Activated T-cell treated with anti-CD3 and anti-CD28 coated beads, Interleukin-2, amount 50 U/mL, for 48 hours (primary cell): ENCODE measurements at regions not wholly inside any gene's neighbourhood (a gene's known extent, or its start where the extent isn't known, plus 50 kb on each side); places are given as distances from the start of the nearest gene placed in this dataset.
"Not testable (repeated sequence)": the region's sequence is repeated elsewhere in the genome, so short reads cannot be mapped to it uniquely, and the experiment has no call there.

Source experiments
- DNase-seq, 2 experiments: peaks; one replicate each; pipeline ENCODE4 v3.0.0-alpha.2; 2020

DNA sequence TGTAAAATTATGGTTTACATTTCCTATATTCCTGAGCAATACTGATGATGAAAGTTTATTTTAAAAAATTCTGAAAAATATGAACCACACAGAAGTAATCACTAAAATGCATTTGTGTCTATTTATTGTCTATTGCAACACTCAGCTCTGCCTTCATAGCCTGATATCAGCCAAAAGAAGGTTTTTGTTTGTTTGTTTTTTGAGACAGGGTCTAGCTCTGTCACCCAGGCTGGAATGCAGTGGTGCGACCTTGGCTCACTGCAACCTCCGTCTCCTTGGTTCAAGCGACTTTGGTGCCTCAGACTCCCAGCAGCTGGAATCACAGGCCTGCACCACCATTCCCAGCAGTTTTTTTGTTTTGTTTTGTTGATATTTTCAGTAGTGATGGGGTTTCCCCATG lies 1560.2 kb downstream of the SI start:
- no peak for DNase-seq

DNA sequence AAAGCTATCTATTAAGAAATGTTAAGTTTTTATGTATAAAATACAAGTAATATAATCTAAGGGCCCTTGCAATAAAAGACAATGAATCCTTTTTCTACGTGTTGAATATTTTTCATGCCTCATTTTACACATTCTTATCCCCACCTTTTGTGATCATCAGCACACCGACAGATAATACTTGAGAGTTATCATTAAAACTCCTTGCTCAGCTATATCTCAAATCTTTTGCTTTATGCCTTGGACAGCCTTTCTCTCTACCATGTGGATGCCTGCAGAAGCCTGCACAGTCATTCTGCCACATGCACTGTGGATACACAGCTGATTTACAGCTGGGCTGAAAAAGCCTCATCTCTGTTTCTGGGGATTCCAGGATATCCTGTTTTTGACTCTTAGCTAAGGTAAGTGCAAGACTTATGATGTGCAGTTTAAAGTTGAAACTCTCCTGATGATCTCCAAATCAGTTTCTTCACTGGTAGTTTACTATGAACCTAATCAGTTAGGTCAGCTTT lies 1565.1 kb downstream of the SI start:
- DNase-seq: no peak

DNA sequence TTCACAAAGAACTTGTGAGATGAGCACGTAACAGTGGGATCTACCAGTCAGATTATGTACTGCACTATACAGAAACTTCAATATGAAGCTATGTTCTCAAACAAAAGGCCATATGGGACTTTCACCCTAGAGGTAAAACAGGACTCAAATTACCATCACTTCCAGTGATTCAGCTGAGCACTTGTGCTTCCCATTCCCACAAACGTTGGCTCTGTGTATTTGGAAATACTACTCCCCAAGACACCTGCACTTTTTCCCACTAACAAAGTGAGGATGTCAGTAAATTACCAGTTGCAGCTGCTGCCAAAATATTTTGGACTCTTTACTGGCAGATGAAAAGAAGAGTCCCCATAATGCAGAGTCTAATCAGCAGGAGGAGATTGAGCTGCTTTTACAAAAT lies 1570.1 kb downstream of the SI start:
- DNase-seq: no peak

DNA sequence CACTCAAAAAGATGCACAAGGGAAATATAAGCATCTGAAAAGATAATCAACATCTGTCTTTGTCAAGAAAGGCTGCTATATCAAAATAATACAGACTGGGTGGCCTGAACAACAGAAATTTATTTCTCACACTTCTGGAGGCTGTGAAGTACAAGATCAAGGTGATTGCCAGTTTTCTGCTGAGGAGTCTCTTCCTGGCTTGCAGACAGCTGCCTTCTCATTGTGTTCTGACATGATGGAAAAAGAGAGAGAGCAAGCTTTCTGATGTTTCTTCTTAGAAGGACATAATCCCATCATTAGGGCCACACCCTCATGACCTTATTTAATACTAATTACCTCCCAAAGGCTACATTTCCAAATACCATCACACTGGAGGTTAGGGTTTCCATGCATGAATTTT lies 1573.3 kb downstream of the SI start:
- DNase-seq: no peak

DNA sequence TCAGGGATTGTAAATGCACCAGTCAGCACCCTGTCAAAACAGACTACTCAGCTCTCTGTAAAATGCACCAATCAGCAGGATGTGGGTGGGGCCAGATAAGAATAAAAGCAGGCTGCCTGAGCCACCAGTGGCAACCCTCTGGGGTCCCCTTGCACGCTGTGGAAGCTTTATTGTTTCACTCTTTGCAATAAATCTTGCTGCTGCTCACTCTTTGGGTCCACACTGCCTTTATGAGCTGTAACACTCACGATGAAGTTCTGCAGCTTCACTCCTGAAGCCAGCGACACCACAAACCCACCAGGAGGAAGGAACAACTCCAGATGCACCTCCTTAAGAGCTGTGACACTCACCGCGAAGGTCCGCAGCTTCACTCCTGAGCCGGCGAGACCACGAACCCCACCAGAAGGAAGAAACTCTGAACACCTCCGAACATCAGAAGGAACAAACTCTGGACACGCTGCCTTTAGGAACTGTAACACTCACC lies 1578.5 kb downstream of the SI start:
- not testable (repeated sequence) for DNase-seq

DNA sequence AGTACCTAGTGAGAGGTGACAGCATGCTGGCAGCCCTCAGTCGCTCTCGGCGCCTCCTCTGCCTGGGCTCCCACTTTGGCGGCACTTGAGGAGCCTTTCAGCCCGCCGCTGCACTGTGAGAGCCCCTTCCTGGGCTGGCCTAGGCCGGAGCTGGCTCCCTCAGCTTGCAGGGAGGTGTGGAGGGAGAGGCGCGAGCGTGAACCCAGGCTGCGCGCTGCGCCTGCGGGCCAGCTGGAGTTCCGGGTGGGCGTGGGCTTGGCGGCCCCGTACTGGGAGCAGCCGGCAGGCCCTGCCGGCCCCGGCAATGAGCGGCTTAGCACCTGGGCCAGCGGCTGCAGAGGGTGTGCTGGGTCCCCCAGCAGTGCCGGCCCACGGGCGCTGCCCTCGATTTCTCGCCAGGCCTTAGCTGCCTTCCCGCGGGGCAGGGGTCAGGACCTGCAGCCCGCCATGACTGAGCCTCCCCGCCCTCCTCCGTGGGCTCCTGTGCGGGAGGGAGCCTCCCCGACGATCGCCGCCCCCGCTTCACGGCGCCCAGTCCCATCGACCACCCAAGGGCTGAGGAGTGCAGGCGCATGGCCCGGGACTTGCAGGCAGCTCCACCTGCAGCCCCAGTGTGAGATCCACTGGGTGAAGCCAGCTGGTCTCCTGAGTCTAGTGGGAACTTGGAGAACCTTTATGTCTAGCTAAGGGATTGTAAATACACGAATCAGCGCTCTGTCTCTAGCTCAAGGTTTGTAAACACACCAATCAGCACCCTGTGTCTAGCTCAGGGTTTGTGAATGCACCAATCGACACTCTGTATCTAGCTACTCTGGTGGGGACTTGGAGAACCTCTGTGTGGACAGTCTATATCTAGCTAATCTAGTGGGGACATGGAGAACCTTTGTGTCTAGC lies 1579.2 kb downstream of the SI start:
- DNase-seq: not testable (repeated sequence)

DNA sequence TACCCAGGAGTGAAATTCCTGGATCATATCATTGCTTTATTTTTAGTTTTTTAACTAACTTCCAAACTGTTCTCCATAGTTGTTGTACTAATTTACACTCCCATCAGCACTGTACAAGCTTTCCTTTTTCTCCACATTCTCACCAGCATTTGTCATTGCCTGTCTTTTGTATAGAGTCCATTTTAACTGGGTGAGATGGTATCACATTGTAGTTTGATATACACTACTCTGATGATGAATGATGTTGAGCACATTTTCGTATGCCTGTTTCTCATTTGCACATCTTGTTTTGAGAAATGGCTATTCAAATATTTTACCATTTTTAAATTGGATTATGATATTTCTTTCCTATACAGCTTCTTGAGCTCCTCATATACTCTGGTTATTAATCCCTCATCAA lies 1586.6 kb downstream of the SI start:
- DNase-seq: no peak

DNA sequence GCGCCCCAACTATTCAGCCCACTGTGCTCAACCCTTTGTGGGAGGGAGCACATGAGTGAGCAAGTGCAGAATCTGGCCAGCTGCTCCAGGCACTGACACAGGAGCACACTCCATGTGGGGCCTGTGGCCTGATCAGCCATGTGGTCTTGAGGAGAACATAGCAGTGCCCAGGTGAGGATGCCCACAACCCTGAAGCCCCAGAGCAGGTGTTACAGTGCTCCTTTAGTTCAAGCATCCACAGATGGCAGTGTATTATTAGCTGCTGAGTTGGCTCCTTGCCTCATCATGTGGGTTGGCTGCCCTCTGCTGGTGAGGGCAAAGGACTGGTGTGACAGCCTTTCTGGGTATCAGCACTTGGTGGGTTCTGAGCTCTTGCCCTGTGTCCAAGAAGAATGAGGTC lies 1588.2 kb downstream of the SI start:
- peak; percentile 34 to 35 for DNase-seq

DNA sequence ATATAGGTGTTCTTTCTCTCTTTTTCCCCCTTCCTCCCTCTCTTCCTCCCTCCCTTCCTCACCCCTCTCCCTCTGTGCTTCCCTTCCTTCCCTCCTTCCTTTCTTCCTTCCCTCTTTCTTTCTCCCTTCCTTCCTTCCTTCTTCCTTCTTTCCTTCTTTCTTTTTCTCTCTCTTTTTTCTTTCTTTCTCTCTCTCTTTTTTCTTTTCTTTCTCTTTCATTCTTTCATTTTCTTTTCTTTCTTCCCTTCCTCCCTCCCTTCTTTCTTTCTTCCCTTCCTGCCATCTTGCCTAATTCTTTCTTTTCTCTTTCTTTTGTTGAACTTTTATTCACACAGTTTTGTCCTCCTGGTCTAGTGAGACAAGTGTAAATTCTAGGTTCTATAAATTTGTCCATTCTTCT lies 1595.6 kb downstream of the SI start:
- DNase-seq: no peak

DNA sequence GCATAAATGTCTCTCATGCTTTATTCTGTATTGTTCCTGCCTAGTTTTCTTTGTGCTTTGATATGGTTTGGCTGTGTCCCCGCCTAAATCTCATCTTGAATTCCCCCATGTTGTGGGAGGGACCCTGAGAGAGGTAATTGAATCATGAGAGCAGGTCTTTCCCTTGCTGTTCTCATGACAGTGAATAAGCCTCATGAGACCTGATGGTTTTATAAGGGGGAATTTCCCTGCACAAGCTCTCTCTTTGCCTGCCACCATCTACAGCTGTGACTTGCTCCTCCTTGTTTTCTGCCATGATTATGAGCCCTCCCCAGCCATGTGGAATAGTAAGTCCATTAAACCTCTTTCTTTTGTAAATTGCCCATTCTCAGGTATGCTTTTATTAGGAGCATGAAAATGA lies 1596.6 kb downstream of the SI start:
- DNase-seq: no peak

DNA sequence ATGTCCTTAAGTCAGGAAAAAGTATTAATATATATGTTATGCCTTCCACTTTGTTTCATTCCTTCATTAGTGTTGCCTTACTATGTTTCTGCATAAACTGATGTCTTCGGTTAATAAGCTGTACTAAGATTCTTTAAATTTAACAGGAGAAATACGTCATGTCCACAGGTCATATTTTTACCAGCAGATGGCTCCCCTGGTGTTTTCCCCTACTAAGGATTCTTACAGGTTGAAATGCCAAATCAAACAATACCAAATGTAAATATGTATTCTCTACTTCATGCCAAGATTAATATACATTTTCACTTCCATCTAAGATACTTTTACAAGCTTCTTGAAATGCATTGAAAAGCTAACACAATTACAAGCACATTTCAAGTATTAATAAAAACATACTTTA lies 1602.1 kb downstream of the SI start:
- DNase-seq: no peak

DNA sequence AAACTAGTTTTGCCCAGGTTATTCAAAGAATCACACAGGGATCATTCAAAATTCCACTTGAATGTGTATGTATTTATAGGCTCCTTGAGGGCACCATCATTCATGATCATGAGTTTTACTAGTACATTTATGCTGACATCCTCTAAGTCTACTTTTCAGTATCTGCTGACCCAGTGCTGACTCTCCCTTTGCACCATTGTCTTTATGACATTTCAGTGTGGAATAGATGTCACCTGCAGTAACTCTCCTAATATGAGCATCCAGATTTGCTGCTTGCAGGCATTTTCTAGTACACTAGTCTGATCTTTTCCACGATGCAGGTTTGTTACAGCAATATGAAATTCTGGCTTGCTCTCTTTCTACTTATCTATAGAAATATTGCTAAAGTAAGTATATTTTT lies 1603.5 kb downstream of the SI start:
- no peak for DNase-seq

DNA sequence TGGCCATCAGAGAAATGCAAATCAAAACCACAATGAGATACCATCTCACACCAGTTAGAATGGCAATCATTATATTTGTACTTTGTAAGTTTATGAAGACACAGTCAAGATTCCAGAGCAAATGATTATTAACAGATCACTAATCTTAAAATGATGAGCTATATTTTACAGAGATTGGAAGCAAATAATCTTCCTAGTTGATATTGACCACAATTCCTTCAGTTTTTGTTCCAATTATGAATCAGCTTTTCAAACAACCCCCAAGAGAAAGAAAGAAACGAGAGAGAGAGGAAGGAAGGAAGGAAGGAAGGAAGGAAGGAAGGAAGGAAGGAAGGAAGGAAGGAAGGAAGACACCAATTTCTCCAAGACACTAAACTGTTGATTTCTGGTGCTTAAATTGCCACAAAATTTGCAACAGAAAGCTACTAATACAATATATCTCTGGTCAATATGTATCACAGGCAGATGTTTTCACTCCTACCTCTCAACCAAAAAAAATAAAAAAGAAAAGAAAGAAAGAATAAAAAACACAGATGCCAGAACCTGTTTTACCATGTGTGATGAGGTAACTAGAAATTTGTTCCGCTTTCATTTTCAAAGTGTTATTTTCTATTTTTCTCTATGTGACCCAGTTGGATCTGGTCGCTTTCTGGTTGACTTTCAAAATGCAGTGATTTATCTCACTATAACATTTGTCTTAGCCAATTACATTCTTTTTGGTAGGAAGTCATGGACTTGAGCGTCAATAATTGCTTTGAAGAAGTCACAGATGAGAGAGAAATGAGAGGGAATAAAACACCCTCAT lies 1609.6 kb downstream of the SI start:
- no peak for DNase-seq

DNA sequence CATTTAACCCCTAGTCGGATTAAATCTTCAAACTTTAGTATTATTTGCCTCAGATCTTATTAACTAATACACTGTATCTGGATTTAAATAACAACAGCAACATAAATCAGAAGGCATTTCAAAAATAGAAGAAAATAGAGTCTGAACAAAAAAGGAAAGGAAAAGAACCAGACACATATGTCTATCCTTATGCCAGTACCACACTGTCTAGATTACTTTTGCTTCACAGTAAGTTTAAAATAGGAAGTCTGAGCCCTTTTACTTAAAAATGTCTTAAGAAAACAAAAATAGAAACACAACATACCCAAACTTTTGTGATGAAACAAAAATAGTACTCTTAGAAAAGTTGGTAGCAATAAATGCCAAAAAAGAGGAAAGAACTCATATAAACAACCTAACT lies 1615.8 kb downstream of the SI start:
- DNase-seq: no peak

DNA sequence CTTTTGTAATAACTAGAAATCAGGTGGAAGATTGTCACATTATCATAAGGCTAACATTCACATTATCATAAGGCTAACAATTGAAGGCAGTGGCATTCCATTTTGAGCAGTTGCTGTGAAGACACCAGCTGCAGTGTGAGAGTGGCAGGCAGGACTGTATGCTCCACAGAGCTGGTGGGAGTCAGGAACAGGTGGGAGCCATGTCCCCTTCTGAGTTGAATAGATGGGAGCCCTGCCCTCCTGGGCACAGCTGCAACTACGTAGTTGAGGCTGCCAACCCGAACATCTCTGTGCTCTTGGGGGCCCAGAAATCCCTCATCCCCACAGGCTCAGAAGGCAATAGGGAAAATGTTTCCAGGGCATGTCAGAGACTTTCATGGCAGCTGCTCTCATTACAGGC lies 1627.6 kb downstream of the SI start:
- DNase-seq: no peak

DNA sequence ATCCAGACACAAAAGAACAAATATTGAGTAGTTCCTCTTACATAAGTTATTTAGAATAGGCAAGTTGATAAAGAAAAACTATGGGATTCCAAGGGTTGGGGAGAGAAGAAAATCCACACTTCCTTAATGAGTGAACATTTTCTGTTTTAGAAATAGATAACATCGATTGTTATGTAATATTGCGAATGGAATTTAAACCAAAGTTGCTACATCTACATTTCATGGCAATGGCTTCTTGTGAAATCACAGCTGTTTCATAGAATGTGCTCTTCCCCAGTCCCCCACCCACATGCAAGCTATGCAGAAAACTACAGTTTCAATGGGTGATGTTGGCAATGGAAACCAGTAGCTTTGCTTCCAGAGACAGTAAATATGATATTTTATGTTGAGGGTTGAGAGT lies 1639.5 kb downstream of the SI start:
- no peak for DNase-seq

DNA sequence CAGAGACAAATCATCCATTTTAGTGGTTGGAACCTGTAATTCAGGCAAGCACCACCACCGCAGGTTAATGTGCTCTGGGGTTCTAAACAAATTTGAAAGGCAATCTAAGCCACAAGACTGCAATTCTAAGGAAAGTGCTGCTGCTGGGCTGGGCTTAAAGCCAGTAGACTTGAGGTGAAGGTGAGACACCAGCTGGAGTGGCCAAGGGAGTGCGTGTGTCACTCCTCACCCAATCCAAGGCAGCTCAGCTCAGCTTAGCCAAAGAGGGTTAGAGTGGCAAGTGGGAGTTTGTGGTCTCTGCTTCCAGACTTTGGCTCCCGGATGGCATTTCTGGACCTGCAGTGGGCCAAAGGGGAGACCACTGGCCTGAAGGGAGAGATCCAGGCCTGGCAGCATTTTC lies 1655.6 kb downstream of the SI start:
- no peak for DNase-seq

DNA sequence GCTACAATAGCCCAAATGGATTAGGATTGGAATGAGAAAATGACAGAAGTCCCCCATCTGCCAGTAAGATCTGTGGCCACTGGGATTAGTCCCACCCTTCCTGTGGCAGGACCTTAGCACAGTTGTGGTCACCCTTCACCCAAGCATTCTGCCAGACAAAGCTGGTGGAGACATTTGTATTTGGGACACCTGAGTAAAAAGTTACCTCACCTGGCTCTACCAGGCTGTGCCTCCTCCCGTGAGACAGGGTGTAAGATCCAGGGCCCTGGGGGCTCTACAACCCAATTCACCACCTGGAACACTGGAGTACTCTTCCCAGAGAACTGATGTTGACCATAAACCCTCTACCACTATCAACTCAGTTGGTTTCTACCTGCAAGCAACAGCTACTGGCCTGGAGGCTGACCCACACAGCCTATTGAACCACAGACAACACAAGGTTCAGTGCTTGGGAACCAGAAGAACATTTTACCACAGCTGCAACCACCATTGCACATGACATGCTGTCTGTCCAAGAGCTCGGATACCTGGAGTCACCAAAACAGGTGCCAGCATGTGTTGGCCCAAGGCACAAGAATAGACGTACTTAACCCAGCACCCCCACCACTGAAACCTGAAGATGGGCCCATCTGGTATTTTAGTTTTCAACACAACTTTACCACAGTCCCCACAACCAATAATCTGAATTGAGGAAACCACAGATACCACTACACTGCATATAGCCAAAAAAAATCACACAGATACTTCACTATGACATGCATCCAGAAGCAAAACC lies 1686.7 kb downstream of the SI start:
- DNase-seq: no peak

DNA sequence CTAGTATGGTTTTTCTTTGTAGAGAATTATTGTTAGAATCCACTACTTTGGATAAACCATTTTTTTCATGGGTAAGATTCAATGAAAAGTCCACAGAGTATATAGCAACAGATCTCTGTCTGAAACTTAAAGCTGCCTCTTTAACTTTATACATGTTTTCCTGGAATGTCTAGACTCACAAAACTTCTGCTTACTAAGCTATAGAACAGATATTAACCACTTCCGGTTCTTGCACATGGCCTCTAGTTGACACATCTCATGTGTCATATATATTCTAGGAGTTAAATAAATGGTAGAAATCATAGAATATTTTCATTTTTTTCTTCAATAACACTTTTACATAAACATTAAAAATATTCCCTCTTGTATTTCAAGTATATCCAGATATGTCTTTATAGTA lies 1693.9 kb downstream of the SI start:
- no peak for DNase-seq

DNA sequence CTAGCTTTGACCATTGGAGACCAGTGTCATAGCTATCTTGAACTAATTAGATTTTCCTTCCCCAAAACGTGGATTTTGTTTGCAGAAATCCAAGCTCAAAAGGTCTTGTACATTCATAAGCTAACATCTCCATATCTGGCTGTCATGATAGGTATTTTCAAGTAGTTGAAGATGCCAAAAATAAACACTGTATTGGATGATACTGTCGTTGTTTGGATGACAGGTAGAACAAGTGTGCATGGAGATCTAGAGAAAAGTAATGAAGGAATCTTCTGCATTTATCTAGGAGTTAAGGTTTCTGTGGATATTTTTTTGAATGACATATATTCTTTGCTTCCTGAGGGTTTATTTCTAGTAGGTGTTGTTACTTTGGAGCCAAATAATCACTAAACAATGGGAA lies 1696.1 kb downstream of the SI start:
- DNase-seq: no peak

DNA sequence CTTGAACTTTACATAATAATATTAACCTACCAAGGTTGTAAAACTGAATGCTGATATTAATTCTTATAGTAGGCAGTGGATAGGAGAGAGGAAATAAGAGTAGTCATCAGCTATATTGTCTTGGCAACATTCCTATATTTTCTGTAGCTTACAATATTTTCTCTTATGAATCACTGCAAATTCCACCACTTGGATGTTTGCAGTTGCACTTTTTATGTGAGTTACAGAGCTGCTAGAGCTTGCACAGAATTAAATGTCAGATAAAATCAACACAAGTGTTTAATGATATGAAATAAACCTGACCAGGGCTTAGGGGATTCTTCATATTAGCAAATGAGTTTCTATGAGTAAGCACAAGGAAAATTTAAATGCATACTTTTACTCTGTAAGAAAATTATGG lies 1710.1 kb downstream of the SI start:
- no peak for DNase-seq

DNA sequence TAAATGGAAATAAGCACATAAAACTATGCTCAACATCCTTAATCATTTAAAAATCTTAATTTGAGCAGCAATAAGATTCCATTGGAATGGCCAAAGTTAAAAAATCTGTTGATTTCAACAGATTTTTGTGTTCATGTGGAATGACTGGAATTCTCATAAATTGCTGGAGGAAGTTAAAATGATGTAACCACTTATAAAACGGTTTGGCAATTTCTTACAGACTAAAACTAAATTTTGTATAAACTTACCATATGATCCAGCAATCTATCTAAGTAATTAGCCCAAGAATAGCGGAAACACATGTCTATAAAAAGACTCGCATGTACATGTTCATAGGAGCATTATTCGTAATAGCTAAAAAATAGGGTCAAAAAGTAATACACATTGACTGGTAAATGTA lies 1713.6 kb downstream of the SI start:
- DNase-seq: no peak

DNA sequence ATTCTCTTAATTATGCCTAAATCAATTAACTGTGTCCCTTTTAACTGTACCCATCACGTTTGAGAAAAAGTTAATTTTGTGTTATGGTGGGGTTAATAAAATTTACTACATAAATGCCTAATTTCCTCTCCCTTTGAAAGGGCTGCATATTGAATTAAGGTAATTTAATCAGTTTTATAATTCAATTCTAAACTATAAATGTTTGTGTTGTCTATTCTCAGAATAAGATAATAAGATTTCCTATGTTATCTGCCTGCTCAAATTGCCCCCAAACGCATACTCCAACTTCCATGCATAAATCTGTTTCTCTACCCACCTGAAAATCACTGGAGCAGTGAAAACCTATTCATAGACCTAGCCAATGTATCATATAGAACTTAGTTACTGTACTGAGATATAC lies 1716.1 kb downstream of the SI start:
- no peak for DNase-seq
